ENCODE measurements at regions not wholly inside any gene's neighbourhood (a gene's known extent, or its start where the extent isn't known, plus 50 kb on each side); places are given as distances from the start of the nearest gene placed in this dataset.
"Not testable (repeated sequence)": the region's sequence is repeated elsewhere in the genome, so short reads cannot be mapped to it uniquely, and the experiment has no call there.

DNA sequence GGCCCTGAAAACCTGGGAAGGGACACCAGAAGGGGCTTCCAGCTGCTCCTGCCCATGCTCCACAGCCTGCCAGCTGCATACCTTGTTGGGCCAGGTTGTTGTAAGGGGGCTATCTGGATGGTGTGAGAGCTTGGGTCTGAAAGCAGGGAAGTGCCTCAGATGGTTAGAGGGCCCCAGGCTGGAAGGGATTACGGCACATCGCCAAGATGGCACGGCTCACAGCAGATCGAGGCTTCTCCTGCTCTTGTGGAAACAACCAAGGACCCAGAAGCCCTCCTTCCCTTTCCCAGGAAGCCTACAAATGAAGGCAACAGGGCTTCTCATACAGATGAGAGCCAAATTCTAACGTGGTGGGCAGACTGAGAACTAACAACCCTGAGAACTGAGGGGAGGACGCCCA, 121.7 kb upstream of the ADCY2 start:
- no peak for DNase-seq (ENCODE audit: low read depth in 2 of 2)

DNA sequence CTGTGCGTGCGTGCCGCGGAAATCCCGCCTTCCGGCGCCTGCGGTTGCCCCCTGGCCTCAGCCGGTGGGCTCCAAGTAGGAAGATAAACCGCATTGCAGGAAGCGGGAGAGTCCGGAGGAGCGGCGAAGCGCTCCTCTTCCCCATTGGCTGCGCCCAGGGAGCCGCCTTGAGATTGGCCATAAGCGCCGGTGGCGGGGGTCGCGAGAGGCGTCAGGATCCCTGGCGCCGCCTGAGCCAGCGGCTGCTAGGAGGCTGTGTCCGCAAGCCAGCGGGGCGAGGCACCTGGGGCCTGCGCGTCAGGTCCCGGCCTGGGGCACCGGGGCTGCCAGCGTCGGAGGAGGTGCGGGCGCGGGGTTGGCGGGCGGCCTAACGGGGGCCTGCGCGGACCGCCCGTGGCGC, 106.3 kb upstream of the ADCY2 start:
- not testable (repeated sequence) for DNase-seq (ENCODE audit: low read depth in 2 of 2)

DNA sequence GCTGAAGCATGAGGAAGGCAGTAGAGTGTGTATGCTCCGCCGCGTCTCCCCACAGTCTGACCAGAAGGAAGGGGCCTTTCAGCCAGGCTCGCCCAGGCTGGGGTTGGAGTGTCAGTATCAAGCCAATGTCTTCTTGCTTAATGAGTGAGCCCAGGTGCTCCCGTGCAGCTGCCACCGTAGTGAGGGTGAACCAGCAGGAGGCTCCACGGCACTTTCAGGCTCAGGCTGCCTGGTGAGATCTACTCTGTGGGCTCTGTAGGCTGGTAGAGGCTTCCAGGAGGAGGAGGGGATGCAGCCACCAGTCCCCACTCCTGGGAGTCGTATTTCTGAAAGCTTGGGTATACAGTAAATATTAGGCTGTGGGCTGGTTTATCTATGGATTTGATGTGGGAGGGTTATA, 98.1 kb upstream of the ADCY2 start:
- not testable (repeated sequence) for DNase-seq (ENCODE audit: low read depth in 2 of 2)

DNA sequence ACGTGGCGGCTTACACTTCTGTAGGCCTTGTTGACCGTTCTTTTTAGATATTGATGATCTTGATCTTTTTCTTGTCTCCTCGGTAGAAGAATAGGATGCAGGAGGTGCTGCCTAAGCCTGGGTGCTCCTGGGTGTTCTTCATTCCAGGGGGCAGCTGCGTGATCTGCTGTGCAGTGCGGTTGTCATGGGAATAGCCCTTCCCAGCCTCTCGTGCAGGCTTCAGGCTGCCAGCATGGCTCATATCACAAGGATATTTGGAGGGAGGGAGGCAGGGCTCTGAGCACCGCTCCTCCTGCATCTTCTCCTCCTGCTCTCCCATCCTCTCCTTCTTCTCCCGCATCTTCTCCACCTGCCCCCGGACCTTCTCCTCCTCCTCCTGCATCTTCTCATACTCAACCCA, 96.2 kb upstream of the ADCY2 start:
- DNase-seq (ENCODE audit: low read depth in 2 of 2): not testable (repeated sequence)

DNA sequence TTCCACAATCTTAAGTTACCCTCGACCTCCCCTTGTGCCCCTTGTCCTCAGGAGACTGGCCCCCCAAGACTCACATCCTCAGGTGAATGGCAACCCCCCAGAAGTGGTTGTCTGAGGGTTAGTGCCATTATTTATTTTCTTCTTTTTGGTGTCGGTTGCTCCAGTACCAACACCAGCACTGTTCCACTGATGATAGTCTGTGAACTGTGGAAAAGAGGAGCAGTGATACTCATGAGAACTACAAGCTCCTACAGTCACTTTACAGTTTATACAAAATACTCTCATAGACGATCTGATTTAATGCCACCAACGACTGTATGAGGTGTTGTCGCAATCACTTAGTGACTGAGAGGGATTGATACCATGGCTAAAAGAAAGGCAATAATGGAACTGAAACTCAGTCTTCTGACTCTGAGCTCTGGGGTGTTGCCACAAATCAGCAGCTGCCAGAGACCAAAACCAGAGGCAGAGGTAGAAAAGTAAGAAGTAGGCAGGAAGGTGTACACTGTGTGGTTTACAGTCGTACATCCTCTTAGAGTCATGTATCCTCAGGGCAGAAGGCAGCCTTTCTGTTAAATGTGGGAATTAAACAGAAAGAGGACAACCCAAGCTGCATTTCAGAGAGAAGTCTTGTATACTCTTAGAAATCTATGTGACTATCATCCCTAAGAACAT, 90.8 kb upstream of the ADCY2 start:
- not testable (repeated sequence) for DNase-seq (ENCODE audit: low read depth in 2 of 2)

DNA sequence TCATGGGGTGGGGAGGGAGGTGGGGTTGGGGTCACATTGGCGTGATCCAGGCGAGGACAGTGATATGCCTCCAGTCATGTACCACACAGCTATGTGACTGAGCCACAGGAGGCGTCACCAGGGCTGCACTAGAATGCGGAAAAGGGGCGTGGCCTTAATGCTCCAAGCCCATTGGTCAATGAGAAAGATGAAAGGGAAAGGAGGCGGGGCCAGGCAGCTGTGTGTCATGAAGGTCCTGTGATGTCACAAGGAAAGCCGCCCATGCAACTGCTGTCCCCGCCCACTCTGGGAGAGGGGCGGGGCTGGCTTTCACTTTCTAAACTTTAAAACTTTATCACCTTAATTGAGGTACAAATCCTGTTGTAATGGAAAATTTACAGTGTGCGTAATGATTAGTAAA, 89.4 kb upstream of the ADCY2 start:
- peak in 1 of 2 donors; percentile 1 for DNase-seq (ENCODE audit: low read depth in 2 of 2)

DNA sequence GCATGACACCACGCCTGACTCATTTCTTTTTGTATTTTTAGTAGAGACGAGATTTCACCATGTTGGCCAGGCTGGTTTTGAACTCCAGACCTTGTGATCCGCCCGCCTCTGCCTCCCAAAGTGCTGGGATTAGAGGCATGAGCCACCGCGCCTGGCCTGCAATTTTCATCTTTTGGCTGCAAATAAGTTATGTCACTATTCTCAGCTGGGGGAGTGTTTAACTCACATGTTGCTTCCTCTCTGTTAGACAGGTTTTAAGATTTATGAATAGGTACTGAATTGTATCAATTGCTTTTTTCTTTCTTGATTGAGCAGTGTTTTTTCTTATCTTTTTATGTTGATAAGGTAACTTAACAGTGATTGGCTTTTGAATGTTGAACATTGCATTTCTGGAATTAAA, 88.2 kb upstream of the ADCY2 start:
- DNase-seq (ENCODE audit: low read depth in 2 of 2): not testable (repeated sequence)

DNA sequence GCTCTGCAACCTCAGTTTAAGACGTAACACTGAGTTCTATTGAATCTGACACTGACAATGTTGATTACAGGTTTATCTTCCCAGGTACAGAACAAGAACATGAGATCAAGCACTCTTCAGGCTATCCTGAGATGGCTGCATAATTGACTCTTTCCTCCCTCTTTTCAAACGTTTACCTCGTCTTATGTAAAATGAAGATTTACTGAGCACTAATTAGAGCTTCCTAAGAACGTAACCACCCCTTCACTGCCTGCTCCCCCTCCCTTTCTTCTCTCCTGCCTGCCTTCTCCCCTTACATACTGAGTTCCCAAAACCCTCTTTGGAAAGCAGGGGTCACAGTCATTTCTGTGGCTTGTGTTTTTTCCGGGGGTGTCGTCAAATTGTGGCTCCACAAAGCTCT, 86.2 kb upstream of the ADCY2 start:
- not testable (repeated sequence) for DNase-seq (ENCODE audit: low read depth in 2 of 2)

DNA sequence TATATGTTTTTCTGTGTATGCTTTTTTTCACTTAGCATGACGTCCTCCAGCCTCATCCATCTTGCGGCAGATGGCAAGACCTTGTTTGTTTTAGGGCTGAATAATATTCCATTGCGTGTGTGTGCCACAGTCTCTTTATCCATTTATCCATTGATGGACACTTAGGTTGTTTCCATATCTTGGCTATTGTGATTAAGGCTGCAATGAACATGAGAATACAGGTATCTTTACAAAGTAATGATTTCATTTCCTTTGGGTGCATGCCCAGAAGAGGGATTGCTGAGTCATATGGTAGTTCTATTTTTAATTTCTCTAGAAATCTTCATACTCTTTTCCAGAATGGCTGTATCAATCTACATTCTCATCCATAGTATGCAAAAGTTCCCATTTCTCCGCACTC, 85.3 kb upstream of the ADCY2 start:
- DNase-seq (ENCODE audit: low read depth in 2 of 2): not testable (repeated sequence)

DNA sequence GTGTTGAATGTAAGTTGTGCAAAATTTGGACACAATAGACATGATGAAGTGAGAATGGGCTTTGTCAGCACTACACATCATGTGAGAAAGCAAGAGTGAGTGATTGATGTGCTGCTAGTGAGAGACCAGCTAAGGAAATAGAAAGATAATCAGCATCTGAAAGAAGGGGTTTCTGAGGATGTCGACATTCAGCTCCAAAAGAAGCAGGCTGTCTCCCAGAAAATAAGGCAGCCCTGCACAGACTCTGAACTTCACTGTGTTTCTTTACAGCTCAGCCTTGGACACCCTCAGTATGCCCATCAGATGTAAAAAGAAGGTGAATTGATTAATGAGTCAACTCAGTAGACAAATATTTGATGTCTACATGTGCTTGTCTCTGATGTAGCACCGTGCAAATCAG, 80.8 kb upstream of the ADCY2 start:
- DNase-seq (ENCODE audit: low read depth in 2 of 2): no peak

DNA sequence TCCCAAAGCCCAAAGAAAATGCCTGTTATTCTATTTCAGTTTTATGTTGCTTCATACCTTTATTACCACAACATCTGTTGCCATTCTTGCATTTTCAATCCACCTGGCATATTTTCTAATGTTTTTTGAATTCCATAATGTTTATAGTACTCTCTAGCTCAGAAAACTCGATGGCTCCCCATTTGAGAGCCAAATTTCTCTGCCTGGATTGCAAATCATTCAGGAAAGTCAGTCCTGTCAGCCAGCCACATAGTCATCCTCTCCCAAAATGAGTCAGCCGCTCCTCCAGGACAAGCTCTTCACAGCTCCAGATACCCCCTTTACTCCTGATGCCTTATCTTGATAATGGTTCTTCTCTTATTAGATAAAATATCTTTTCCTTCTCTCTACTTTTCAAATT, 78.2 kb upstream of the ADCY2 start:
- no peak for DNase-seq (ENCODE audit: low read depth in 2 of 2)

DNA sequence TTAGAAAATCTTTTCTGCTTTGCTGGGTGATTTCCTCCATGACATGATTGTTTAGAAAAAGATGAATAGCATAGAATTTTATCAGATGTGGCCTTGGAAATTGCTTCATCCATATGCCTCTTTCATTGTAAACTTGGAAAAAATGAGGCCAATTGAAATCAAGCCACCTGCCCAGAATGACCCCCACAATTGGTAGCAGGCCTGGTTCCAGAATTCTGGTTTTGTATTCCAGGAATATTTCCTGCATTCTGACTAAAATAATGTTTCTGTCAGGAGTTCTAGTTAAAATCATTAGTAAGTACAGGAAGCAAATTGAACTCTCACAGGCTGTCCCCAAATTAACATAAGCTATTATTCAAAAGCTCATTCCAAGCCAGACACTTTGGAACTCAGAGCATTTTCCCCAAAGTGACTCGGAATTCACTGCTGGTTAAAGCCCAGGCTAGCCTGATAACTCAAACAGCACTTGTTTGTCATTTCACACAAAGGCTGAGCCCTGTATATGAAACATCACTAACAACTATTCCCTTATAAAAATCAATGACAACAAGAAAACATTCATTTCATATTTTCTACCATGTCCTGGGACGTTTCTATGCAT, 75.1 kb upstream of the ADCY2 start:
- DNase-seq (ENCODE audit: low read depth in 2 of 2): no peak

DNA sequence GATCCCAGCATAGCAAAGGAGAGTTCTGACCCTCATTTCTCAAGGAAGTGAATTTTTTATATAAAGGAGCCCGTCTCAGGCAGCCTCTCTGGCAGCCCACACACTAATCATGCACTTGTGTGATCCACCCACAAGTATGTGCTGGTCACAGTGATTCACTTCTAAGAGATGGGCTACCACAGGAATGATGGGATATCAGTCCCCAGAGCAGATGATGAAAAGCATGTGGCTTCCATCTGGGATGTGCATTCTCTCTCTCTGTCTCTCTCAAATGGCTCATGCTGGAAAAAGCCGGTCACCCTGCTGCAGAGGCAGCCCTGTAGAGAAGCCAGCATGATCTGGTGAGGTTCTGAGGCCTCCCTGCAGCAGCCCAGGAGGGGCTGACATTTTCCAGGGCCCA, 74.2 kb upstream of the ADCY2 start:
- no peak for DNase-seq (ENCODE audit: low read depth in 2 of 2)

DNA sequence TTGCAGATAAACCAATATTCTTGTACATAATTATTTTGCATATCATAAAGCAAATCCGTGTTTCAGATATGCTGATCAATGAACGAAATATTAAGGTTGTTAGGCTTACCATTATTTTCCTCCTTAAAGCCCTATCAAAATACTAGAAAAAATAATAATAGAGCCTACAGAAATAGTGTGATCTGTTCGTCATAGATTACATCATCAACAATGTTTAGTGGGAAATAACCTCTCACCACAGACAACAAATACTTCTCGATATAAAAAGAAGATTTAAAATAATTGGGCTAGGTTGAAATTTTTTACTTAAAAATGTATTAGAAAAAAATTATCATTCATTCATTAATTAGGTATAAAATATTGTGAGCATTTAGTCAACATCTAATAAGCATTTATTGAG, 71.0 kb upstream of the ADCY2 start:
- no peak for DNase-seq (ENCODE audit: low read depth in 2 of 2)

DNA sequence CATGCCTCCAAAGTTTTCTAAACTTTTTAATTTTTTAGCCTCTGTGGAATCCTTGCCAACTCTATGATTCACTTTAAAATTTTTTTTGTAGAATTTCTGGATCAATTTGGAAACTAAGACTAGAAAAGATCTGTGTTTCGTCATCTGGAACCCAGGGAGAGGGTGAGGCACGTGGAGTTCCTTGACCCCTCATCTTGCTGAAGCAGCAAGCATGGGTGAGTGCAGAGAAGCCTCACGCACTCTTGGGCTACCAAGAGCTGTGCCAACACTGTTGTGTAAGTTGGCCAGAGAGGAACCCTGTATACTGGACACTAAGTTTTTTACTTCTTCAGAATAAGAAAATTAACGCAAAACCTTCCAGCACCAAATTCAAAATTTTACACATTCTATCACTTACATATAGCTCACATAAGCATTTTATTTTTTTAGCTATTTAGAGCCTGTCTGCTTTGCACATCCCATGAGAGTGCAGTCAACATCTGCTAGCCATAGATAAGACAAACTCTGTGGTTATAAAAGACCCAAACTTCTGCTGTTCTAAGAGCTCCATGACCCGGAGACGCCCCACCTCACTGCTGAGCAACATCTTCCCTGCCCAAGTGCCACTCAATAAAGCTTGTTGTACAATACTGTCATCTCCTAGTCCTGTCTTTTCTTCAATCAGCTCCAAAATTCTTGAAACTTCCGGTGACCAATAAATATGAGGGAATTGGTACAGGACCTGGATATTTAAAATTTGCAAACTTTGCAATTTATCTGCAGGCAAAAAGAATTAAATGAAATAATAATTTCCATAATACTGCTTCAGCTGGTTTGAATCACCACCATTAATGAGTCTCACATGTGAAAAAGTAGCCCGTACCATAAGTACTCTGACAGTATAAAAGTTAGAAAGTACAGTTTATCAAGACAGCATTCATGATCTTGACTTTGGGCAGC, 69.7 kb upstream of the ADCY2 start:
- no peak for DNase-seq (ENCODE audit: low read depth in 2 of 2)

DNA sequence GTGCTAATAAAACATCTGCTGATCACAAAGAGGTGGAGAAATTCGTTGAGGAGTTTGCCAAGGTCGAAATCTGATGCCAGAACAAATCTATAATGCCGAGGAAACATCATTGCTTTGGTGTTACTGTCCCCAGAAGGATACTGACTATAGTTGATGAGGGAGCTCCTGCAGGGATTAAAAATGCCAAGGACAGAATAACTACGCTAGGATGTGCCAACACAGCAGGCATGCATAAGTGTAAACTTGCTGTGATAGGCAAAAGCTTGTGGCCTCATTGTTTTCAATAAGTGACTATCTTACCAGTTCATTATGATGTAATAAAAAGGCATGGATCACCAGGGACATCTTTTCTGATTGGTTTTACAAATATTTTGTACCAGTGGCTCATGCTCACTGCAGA, 66.8 kb upstream of the ADCY2 start:
- DNase-seq (ENCODE audit: low read depth in 2 of 2): no peak

DNA sequence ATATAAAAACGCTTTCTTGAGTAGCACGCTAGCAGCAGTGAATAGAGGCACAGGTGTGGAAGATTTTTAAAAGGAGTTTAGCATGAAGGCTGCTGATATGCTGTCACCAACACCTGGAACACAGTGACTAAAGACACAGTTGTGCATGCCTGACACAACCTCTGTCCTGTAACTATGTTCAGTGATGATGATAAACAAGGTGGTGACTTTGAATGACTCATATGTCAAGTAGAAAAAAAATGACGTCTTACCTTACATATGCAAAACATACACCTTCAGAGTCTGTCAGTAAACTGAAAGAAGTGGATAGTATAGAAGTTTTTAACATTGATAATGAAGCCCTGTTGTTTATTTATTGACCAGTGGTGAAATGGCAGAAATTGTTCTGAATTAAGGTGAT, 66.2 kb upstream of the ADCY2 start:
- no peak for DNase-seq (ENCODE audit: low read depth in 2 of 2)

DNA sequence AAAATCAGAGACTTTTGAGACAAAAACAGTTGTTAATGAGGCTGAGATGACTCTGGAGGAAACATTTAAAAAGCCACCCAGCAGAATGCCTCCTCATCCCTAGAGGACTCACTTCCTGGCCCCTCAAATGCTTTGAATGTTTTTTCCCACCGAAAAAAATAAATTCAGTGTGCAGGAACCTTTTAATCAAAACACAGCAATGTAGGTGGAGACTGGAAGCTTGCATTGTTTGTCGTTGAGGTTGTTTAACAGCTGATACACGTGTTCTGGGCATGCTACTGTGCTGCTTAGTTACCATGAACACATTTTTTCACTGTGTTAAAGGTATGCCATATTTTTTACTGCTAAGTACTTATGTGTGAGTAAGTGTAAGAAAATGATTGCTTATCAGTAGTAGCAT, 65.7 kb upstream of the ADCY2 start:
- DNase-seq (ENCODE audit: low read depth in 2 of 2): no peak

DNA sequence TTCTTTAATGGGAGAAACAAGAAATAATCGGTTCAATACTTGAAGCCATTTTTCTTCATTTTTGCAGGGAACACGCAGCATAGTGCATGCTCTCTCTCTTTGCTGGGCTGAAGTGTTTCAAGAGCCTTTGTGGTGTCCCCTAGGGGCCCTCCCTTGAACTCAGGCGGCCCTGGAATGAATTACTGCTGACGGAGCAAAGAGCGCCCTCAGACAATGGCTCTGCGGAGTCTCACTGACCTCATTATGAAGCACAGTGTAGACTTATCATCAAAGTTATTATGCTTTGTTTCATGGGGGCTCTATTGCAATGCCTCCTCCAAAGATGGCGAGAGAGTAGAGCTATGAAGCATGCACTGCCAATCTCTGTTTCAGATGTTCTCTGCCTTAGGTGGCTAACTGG, 64.8 kb upstream of the ADCY2 start:
- no peak for DNase-seq (ENCODE audit: low read depth in 2 of 2)
